ENCODE measurements at regions not wholly inside any gene's neighbourhood (a gene's known extent, or its start where the extent isn't known, plus 50 kb on each side); places are given as distances from the start of the nearest gene placed in this dataset.

GRCh38 chr10:78286668-78287067 is 253.0 kb downstream of the RPS24 start:
- H3K4me3 ChIP-seq (ENCODE audit: low read depth, low read length) = no peak overlapping the region
- TF ChIP-seq, protein P1, sequence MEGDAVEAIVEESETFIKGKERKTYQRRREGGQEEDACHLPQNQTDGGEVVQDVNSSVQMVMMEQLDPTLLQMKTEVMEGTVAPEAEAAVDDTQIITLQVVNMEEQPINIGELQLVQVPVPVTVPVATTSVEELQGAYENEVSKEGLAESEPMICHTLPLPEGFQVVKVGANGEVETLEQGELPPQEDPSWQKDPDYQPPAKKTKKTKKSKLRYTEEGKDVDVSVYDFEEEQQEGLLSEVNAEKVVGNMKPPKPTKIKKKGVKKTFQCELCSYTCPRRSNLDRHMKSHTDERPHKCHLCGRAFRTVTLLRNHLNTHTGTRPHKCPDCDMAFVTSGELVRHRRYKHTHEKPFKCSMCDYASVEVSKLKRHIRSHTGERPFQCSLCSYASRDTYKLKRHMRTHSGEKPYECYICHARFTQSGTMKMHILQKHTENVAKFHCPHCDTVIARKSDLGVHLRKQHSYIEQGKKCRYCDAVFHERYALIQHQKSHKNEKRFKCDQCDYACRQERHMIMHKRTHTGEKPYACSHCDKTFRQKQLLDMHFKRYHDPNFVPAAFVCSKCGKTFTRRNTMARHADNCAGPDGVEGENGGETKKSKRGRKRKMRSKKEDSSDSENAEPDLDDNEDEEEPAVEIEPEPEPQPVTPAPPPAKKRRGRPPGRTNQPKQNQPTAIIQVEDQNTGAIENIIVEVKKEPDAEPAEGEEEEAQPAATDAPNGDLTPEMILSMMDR (IDR thresholded peaks at IDR 0.05; ENCODE audit: low read depth, low read length) = no peak

DNA sequence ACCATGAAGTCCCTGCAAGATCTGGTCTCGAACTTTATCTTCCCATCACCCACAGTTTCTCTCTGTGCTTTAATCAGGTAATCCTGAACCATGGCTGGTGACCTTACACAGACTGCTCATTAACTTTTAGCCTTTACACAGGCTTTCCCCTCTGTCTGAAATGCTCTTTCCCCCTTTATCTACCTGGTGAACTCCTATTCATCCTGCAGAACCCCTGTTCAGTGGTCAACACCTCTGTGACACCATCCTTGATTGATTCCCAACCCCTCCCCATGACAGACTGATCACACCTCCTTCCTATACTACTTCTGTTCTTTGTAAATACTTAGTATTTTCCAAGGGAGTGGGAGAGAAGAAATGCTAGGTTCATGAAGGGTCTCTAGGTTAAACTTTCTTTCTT is 254.0 kb downstream of the RPS24 start:
- no peak overlapping the region for H3K4me3 ChIP-seq (ENCODE audit: low read depth, low read length)
- TF ChIP-seq, protein P1 (IDR thresholded peaks at IDR 0.05; ENCODE audit: low read depth, low read length) = no peak

DNA sequence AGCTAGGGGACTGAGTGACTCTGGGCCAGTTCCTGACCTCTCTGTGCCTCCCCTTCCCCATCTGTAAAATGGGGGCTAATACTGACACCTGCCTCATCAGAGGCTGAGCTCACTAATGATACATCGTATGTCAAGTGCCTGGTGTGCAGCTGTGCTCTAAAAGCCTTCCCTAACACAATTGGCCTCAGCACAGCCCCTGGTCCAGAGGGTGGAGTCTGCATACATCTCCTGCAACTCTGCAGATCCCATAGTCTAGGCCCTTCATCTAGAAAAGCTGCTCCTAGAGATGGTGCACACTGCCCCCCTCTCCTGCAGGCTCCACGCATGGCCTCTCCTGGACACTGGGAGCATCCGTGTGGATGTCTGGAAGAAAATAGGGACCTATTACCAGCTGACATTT is 255.0 kb downstream of the RPS24 start:
- H3K4me3 ChIP-seq (ENCODE audit: low read depth, low read length) = no peak overlapping the region
- TF ChIP-seq, protein P1 (IDR thresholded peaks at IDR 0.05; ENCODE audit: low read depth, low read length) = no peak

GRCh38 chr10:78290131-78290750 is 256.6 kb downstream of the RPS24 start:
- TF ChIP-seq, protein P1 (IDR thresholded peaks at IDR 0.05; ENCODE audit: low read depth, low read length) = no peak
- H3K4me3 ChIP-seq (ENCODE audit: low read depth, low read length) = no peak overlapping the region

- TF ChIP-seq, protein P1 (IDR thresholded peaks at IDR 0.05; ENCODE audit: low read depth, low read length) = no peak
- H3K4me3 ChIP-seq (ENCODE audit: low read depth, low read length) = no peak overlapping the region
These were observed 258.1 kb downstream of the RPS24 start for GRCh38 chr10:78291722-78292121.

DNA sequence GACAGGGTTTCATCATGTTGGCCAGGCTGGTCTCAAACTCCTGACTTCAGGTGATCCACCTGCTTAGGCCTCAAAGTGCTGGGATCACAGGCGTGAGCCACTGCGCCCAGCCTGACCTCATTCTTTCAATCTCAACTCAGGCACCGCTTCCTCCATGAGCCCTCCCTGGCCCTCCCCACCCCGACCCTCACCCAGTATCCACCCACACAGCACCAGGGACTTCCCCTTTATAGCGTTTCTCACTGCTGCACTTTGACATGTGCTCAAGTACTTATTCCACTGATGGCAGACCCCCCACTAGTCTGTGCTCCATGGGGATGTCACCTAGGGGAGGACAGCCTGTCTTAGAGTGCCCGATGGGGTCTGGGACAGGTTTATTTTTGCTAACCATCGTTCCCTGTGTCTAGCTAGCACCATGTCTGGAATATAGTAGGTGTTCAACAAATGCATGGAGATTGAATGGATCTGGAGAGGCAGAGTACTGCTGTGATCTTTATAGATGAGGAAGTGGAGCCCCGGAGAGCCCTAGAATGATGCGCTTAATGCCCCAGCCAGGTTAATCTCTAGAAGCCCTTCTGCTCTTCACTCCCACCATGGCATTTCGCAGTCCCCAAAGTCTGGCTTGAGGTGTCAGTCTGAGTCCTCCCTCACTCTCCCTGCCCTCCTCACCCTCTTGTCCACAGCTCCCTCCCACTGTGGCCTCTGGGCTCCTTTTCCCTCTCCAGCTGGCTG is 258.8 kb downstream of the RPS24 start:
- no peak overlapping the region for H3K4me3 ChIP-seq (ENCODE audit: low read depth, low read length)

More for the DNA sequence above, 258.8 kb downstream of the RPS24 start:
- TF ChIP-seq, protein P1 (IDR thresholded peaks at IDR 0.05; ENCODE audit: low read depth, low read length) = no peak
